ENCODE measurements at regions not wholly inside any gene's neighbourhood (a gene's known extent, or its start where the extent isn't known, plus 50 kb on each side); places are given as distances from the start of the nearest gene placed in this dataset.

- ATAC-seq (no peak), DNase-seq (ENCODE audit: low read depth, low spot score) (no peak)
- H3K4me3 ChIP-seq (ENCODE audit: low read depth in 2 of 2, low read length in 2 of 2), result no peak overlapping the region
- BruUV-seq (replicated peaks), result no TSS peak
- in situ Hi-C loops (cut with HindIII; ENCODE audit: low pct_unique_long_range_greater_than_20kb, low sequenced_read_pairs), result no loop called here
- H3K36me3 ChIP-seq (ENCODE audit: control insufficient read depth, insufficient read depth, low read length), result no peaks in the 10 kb centered on the region
- POLR2A ChIA-PET, result no interaction called here
- intact Hi-C loops (cut with micrococcal nuclease; ENCODE audit: unreplicated experiment), result no loop called here
- no peaks in the 10 kb centered on the region for H3K9me3 ChIP-seq (ENCODE audit: control insufficient read depth, insufficient read depth, low read depth, low read length)
- CTCF ChIA-PET, result no interaction called here
- no peaks in the 10 kb centered on the region; the same call in 1 of the 2 replicates for H3K27me3 ChIP-seq (ENCODE audit: control insufficient read depth, insufficient read depth, low read length)
- TF ChIP-seq SIN3A (IDR thresholded peaks at IDR 0.05; ENCODE audit: borderline replicate concordance, insufficient read depth, low read depth, low read length), result no peak
- TF ChIP-seq CTCF (IDR thresholded peaks at IDR 0.05), result no peak
- TF ChIP-seq TCF7L2 (IDR thresholded peaks at IDR 0.05; ENCODE audit: low read depth, low read length), result no peak
- TF ChIP-seq POLR2AphosphoS5 (IDR thresholded peaks at IDR 0.05; ENCODE audit: low read depth, low read length), result no peak
- no peak for TF ChIP-seq REST (IDR thresholded peaks at IDR 0.05; ENCODE audit: insufficient read depth in 1 of 2, low read depth in 2 of 2, low read length in 1 of 2)
- no peak overlapping the region for H3K27ac ChIP-seq (ENCODE audit: low read length)
- H3K4me1 ChIP-seq (ENCODE audit: control insufficient read depth, insufficient read depth, low read length), result no peaks in the 10 kb centered on the region
These were observed 95.9 kb upstream of the CDH13 start for GRCh38 chr16:82530883-82531282.

GRCh38 chr16:82527101-82527500 is 99.7 kb upstream of the CDH13 start:
- H3K27ac ChIP-seq (ENCODE audit: low read length), result no peak overlapping the region
- no peak for ATAC-seq
- H3K4me1 ChIP-seq (ENCODE audit: control insufficient read depth, insufficient read depth, low read length), result no peaks in the 10 kb centered on the region
- CTCF ChIA-PET, result no interaction called here
- no peak overlapping the region for H3K4me3 ChIP-seq (ENCODE audit: low read depth in 2 of 2, low read length in 2 of 2)
- no peak for TF ChIP-seq SIN3A (IDR thresholded peaks at IDR 0.05; ENCODE audit: borderline replicate concordance, insufficient read depth, low read depth, low read length)
- TF ChIP-seq POLR2AphosphoS5 (IDR thresholded peaks at IDR 0.05; ENCODE audit: low read depth, low read length), result no peak
- no peak for TF ChIP-seq CTCF (IDR thresholded peaks at IDR 0.05)
- TF ChIP-seq REST (IDR thresholded peaks at IDR 0.05; ENCODE audit: insufficient read depth in 1 of 2, low read depth in 2 of 2, low read length in 1 of 2), result no peak
- no peak for TF ChIP-seq TCF7L2 (IDR thresholded peaks at IDR 0.05; ENCODE audit: low read depth, low read length)
- no peak for DNase-seq (ENCODE audit: low read depth, low spot score)
- POLR2A ChIA-PET, result no interaction called here
- H3K9me3 ChIP-seq (ENCODE audit: control insufficient read depth, insufficient read depth, low read depth, low read length), result no peaks in the 10 kb centered on the region
- H3K36me3 ChIP-seq (ENCODE audit: control insufficient read depth, insufficient read depth, low read length), result no peaks in the 10 kb centered on the region
- BruUV-seq (replicated peaks), result no TSS peak
- in situ Hi-C loops (cut with HindIII; ENCODE audit: low pct_unique_long_range_greater_than_20kb, low sequenced_read_pairs), result no loop called here
- intact Hi-C loops (cut with micrococcal nuclease; ENCODE audit: unreplicated experiment), result no loop called here
- no peaks in the 10 kb centered on the region; the same call in 1 of the 2 replicates for H3K27me3 ChIP-seq (ENCODE audit: control insufficient read depth, insufficient read depth, low read length)
